Uterus (tissue), 2 donors: ENCODE measurements at regions not wholly inside any gene's neighbourhood (a gene's known extent, or its start where the extent isn't known, plus 50 kb on each side); places are given as distances from the start of the nearest gene placed in this dataset.

Source experiments
- CTCF ChIP-seq, 4 experiments: fragments of 200-600 bp in 2 of 4; fragments of 450-650 bp in 2 of 4; sonication (generic) in 2 of 4; IDR thresholded peaks; one replicate each; pipeline ENCODE4 v1.5.1; 2016 to 2019; ENCODE audit warnings: antibody characterized with exemption in 4 of 4, mild to moderate bottlenecking in 2 of 4, moderate library complexity in 1 of 4
- POLR2A ChIP-seq, 2 donors: fragments of 450-650 bp; IDR thresholded peaks; one replicate each; pipeline ENCODE4 v1.6.1; 2016; ENCODE audit warnings: antibody characterized with exemption in 2 of 2, mild to moderate bottlenecking in 1 of 2, moderate library complexity in 1 of 2

- no peak for TF ChIP-seq CTCF (IDR thresholded peaks at IDR 0.05)
- TF ChIP-seq POLR2A (IDR thresholded peaks at IDR 0.05), result no peak
Measured at GRCh38 chr3:193895409-193895808, 240.5 kb upstream of the HES1 start.
